Activated CD8-positive, alpha-beta memory T cell treated with anti-CD3 and anti-CD28 coated beads, Interleukin-2, amount 10 ng/mL, durations not matched to agents 7 days and 5 days (primary cell): ENCODE measurements at regions not wholly inside any gene's neighbourhood (a gene's known extent, or its start where the extent isn't known, plus 50 kb on each side); places are given as distances from the start of the nearest gene placed in this dataset.

ENCODE experiments used
- ATAC-seq: fragments of 150-1000 bp; cut with Tn5 transposase; one replicate; pipeline ENCODE4 v1.10.0; 2021; ENCODE audit warnings: moderate library complexity
- CTCF ChIA-PET: fragments of 350-600 bp; sonication (Branson Sonifier 250); formaldehyde crosslinking; loops from one replicate; lab custom pipeline; 2021; ENCODE audit warnings: antibody characterized with exemption; lab: Charles Lee
- DNase-seq: peaks from one replicate; pipeline ENCODE4 v3.0.0-alpha.2; 2020
- H3K27ac Mint-ChIP-seq: one replicate; pipeline ENCODE4 v1.8.0; 2021; ENCODE audit warnings: mild to moderate bottlenecking, mixed read lengths
- H3K27me3 Mint-ChIP-seq: one replicate; pipeline ENCODE4 v1.8.0; 2021; ENCODE audit warnings: mixed read lengths
- H3K36me3 Mint-ChIP-seq: one replicate; pipeline ENCODE4 v1.8.0; 2021; ENCODE audit warnings: mild to moderate bottlenecking, mixed read lengths
- H3K4me1 Mint-ChIP-seq: one replicate; pipeline ENCODE4 v1.8.0; 2021; ENCODE audit warnings: mixed read lengths
- H3K4me3 Mint-ChIP-seq: one replicate; pipeline ENCODE4 v1.8.0; 2021; ENCODE audit warnings: mild to moderate bottlenecking, moderate library complexity, mixed read lengths
- H3K9me3 Mint-ChIP-seq: one replicate; pipeline ENCODE4 v1.8.0; 2022; ENCODE audit warnings: low read depth, mixed read lengths

GRCh38 chr2:17095340-17095739 lies 422.9 kb downstream of the RAD51AP2 start:
- CTCF ChIA-PET = no interaction called here
- no peak for ATAC-seq
- no peak overlapping the region for H3K4me3 Mint-ChIP-seq
- no peak overlapping the region for H3K27ac Mint-ChIP-seq
- H3K27me3 Mint-ChIP-seq = no peaks in the 10 kb centered on the region
- DNase-seq = no peak
- H3K9me3 Mint-ChIP-seq = peaks cover 3% of the 10 kb centered on the region
- H3K4me1 Mint-ChIP-seq = no peaks in the 10 kb centered on the region
- no peaks in the 10 kb centered on the region for H3K36me3 Mint-ChIP-seq

GRCh38 chr2:17093712-17094111 lies 424.5 kb downstream of the RAD51AP2 start:
- Mint-ChIP-seq H3K4me3 (no peak overlapping the region), H3K4me1 (no peaks in the 10 kb centered on the region), H3K27me3 (no peaks in the 10 kb centered on the region), H3K9me3 (peaks cover 3% of the 10 kb centered on the region), H3K36me3 (no peaks in the 10 kb centered on the region), H3K27ac (no peak overlapping the region)
- CTCF ChIA-PET = no interaction called here
- ATAC-seq (no peak), DNase-seq (no peak)

- H3K27ac Mint-ChIP-seq = no peak overlapping the region
- no peak overlapping the region for H3K4me3 Mint-ChIP-seq
- no peaks in the 10 kb centered on the region for H3K4me1 Mint-ChIP-seq
- ATAC-seq (no peak), DNase-seq (no peak)
- no peaks in the 10 kb centered on the region for H3K27me3 Mint-ChIP-seq
- CTCF ChIA-PET = no interaction called here
- no peaks in the 10 kb centered on the region for H3K36me3 Mint-ChIP-seq
- H3K9me3 Mint-ChIP-seq = peaks cover 3% of the 10 kb centered on the region
Measured at GRCh38 chr2:17086990-17087389, 421.4 kb upstream of the CYRIA start.

- H3K4me1 Mint-ChIP-seq = no peaks in the 10 kb centered on the region
- H3K36me3 Mint-ChIP-seq = no peaks in the 10 kb centered on the region
- no peaks in the 10 kb centered on the region for H3K27me3 Mint-ChIP-seq
- H3K4me3 Mint-ChIP-seq = no peak overlapping the region
- CTCF ChIA-PET = no interaction called here
- no peak for ATAC-seq
- no peaks in the 10 kb centered on the region for H3K9me3 Mint-ChIP-seq
- no peak overlapping the region for H3K27ac Mint-ChIP-seq
- DNase-seq = no peak
Measured at GRCh38 chr2:17085546-17086202, 420.0 kb upstream of the CYRIA start.

GRCh38 chr2:17084877-17085276 lies 419.2 kb upstream of the CYRIA start:
- ATAC-seq (no peak), DNase-seq (no peak)
- Mint-ChIP-seq H3K27ac (no peak overlapping the region), H3K4me1 (no peaks in the 10 kb centered on the region), H3K9me3 (peaks cover 4% of the 10 kb centered on the region), H3K4me3 (no peak overlapping the region), H3K36me3 (no peaks in the 10 kb centered on the region), H3K27me3 (no peaks in the 10 kb centered on the region)
- CTCF ChIA-PET = no interaction called here

- no peak for DNase-seq
- Mint-ChIP-seq H3K27me3 (no peaks in the 10 kb centered on the region), H3K9me3 (peaks cover 7% of the 10 kb centered on the region), H3K4me1 (no peaks in the 10 kb centered on the region), H3K4me3 (no peak overlapping the region), H3K36me3 (no peaks in the 10 kb centered on the region), H3K27ac (no peak overlapping the region)
- CTCF ChIA-PET = no interaction called here
- ATAC-seq = no peak
Measured at GRCh38 chr2:17083902-17084301, 418.3 kb upstream of the CYRIA start.

- H3K27ac Mint-ChIP-seq = no peak overlapping the region
- CTCF ChIA-PET = no interaction called here
- H3K36me3 Mint-ChIP-seq = no peaks in the 10 kb centered on the region
- H3K9me3 Mint-ChIP-seq = peaks cover 18% of the 10 kb centered on the region
- ATAC-seq (no peak), DNase-seq (no peak)
- no peaks in the 10 kb centered on the region for H3K27me3 Mint-ChIP-seq
- no peak overlapping the region for H3K4me3 Mint-ChIP-seq
- no peaks in the 10 kb centered on the region for H3K4me1 Mint-ChIP-seq
Measured at GRCh38 chr2:17079262-17079661, 413.6 kb upstream of the CYRIA start.

GRCh38 chr2:17076533-17076932 lies 410.9 kb upstream of the CYRIA start:
- H3K27ac Mint-ChIP-seq = no peak overlapping the region
- H3K27me3 Mint-ChIP-seq = no peaks in the 10 kb centered on the region
- CTCF ChIA-PET = no interaction called here
- H3K4me1 Mint-ChIP-seq = no peaks in the 10 kb centered on the region
- H3K9me3 Mint-ChIP-seq = peaks cover 18% of the 10 kb centered on the region
- H3K4me3 Mint-ChIP-seq = no peak overlapping the region
- H3K36me3 Mint-ChIP-seq = no peaks in the 10 kb centered on the region
- DNase-seq (no peak), ATAC-seq (no peak)

GRCh38 chr2:17070711-17071110 lies 405.1 kb upstream of the CYRIA start:
- Mint-ChIP-seq H3K9me3 (peaks cover under 1% of the 10 kb centered on the region), H3K27ac (no peak overlapping the region), H3K36me3 (no peaks in the 10 kb centered on the region), H3K27me3 (no peaks in the 10 kb centered on the region), H3K4me3 (no peak overlapping the region), H3K4me1 (no peaks in the 10 kb centered on the region)
- no peak for DNase-seq
- ATAC-seq = no peak
- CTCF ChIA-PET = no interaction called here

- H3K27ac Mint-ChIP-seq = no peak overlapping the region
- no peak overlapping the region for H3K4me3 Mint-ChIP-seq
- no peaks in the 10 kb centered on the region for H3K4me1 Mint-ChIP-seq
- CTCF ChIA-PET = no interaction called here
- no peaks in the 10 kb centered on the region for H3K36me3 Mint-ChIP-seq
- no peaks in the 10 kb centered on the region for H3K27me3 Mint-ChIP-seq
- ATAC-seq (no peak), DNase-seq (no peak)
- H3K9me3 Mint-ChIP-seq = peaks cover 5% of the 10 kb centered on the region
Measured at GRCh38 chr2:17069564-17069963, 403.9 kb upstream of the CYRIA start.

GRCh38 chr2:17068021-17068420 lies 402.4 kb upstream of the CYRIA start:
- peaks cover 5% of the 10 kb centered on the region for H3K9me3 Mint-ChIP-seq
- no peak for ATAC-seq

GRCh38 chr2:17065536-17065935 lies 399.9 kb upstream of the CYRIA start:
- Mint-ChIP-seq H3K4me3 (no peak overlapping the region), H3K9me3 (peaks cover 9% of the 10 kb centered on the region), H3K36me3 (no peaks in the 10 kb centered on the region), H3K27ac (no peak overlapping the region), H3K4me1 (no peaks in the 10 kb centered on the region), H3K27me3 (no peaks in the 10 kb centered on the region)
- CTCF ChIA-PET = no interaction called here
- DNase-seq (no peak), ATAC-seq (no peak)

More at GRCh38 chr2:17068021-17068420, 402.4 kb upstream of the CYRIA start:
- Mint-ChIP-seq H3K4me1 (no peaks in the 10 kb centered on the region), H3K36me3 (no peaks in the 10 kb centered on the region), H3K27ac (no peak overlapping the region), H3K27me3 (no peaks in the 10 kb centered on the region), H3K4me3 (no peak overlapping the region)
- CTCF ChIA-PET = no interaction called here
- DNase-seq = no peak

- no peak overlapping the region for H3K27ac Mint-ChIP-seq
- no peaks in the 10 kb centered on the region for H3K27me3 Mint-ChIP-seq
- CTCF ChIA-PET = no interaction called here
- ATAC-seq (no peak), DNase-seq (no peak)
- H3K4me1 Mint-ChIP-seq = no peaks in the 10 kb centered on the region
- no peak overlapping the region for H3K4me3 Mint-ChIP-seq
- no peaks in the 10 kb centered on the region for H3K36me3 Mint-ChIP-seq
- H3K9me3 Mint-ChIP-seq = peaks cover 9% of the 10 kb centered on the region
Measured at GRCh38 chr2:17061028-17061427, 395.4 kb upstream of the CYRIA start.

GRCh38 chr2:17059458-17059857 lies 393.8 kb upstream of the CYRIA start:
- ATAC-seq = no peak

More at GRCh38 chr2:17059458-17059857, 393.8 kb upstream of the CYRIA start:
- Mint-ChIP-seq H3K4me3 (no peak overlapping the region), H3K27me3 (no peaks in the 10 kb centered on the region), H3K36me3 (no peaks in the 10 kb centered on the region), H3K4me1 (no peaks in the 10 kb centered on the region), H3K9me3 (peaks cover 5% of the 10 kb centered on the region), H3K27ac (no peak overlapping the region)
- DNase-seq = no peak
- CTCF ChIA-PET = no interaction called here
